Calu3 (cell line): ENCODE measurements at regions not wholly inside any gene's neighbourhood (a gene's known extent, or its start where the extent isn't known, plus 50 kb on each side); places are given as distances from the start of the nearest gene placed in this dataset.

ENCODE experiments used
- BruUV-seq: library from RNA; stranded (reverse); fragments of 400-500 nt; replicated peaks from 2 replicates; lab custom pipeline; 2021; lab: Mats Ljungman, UMichigan
- CTCF ChIA-PET: fragments of 300-600 bp; sonication (Branson Sonifier 250); formaldehyde crosslinking; loops from one replicate; lab custom pipeline; 2022; ENCODE audit warnings: antibody characterized with exemption; lab: Charles Lee
- DNase-seq: peaks from one replicate; pipeline ENCODE4 v3.0.0; 2022
- H3K27ac Mint-ChIP-seq: one replicate; pipeline ENCODE4 v1.8.0; 2022; ENCODE audit warnings: mixed read lengths; ENCODE audit not compliant: unreplicated experiment
- H3K27me3 Mint-ChIP-seq: one replicate; pipeline ENCODE4 v1.8.0; 2022; ENCODE audit warnings: mixed read lengths; ENCODE audit not compliant: unreplicated experiment
- H3K36me3 Mint-ChIP-seq: one replicate; pipeline ENCODE4 v1.8.0; 2022; ENCODE audit warnings: mild to moderate bottlenecking, moderate library complexity, mixed read lengths; ENCODE audit not compliant: insufficient read depth, unreplicated experiment
- H3K4me1 Mint-ChIP-seq: one replicate; pipeline ENCODE4 v1.8.0; 2022; ENCODE audit warnings: mild to moderate bottlenecking, low read depth, mixed read lengths; ENCODE audit not compliant: unreplicated experiment
- H3K4me3 Mint-ChIP-seq: one replicate; pipeline ENCODE4 v1.8.0; 2022; ENCODE audit warnings: mild to moderate bottlenecking, low read depth, moderate library complexity, mixed read lengths; ENCODE audit not compliant: unreplicated experiment
- H3K9me3 Mint-ChIP-seq: one replicate; pipeline ENCODE4 v1.8.0; 2022; ENCODE audit warnings: low read depth, mixed read lengths; ENCODE audit not compliant: unreplicated experiment
- intact Hi-C: fragments of 100-400 bp; cut with micrococcal nuclease; formaldehyde crosslinking; loops from one replicate; pipeline ENCODE4 v1.10.0; 2022; ENCODE audit not compliant: unreplicated experiment
- TF ChIP-seq, protein P1 (sequence below): fragments of 200-600 bp; IDR thresholded peaks from one replicate; pipeline ENCODE4 v1.8.0; 2022; ENCODE audit warnings: antibody characterized with exemption; ENCODE audit not compliant: unreplicated experiment

DNA sequence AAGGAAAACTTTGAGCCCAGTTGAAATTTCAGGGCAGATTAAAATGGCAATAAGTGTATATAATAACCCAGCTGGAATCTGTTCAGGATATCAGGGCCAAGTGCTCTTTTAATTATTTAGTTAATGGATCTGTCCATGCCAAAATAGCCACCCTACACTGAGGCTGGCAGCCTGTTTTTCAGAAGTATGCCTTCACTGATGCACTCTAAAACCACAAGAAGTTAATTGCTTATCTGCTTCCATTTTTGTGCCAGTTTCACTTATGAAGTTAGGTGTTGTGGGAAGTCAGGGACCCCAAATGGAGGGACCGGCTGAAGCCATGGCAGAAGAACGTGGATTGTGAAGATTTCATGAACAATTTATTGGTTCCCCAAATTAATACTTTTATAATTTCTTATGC, 960.3 kb downstream of the C4orf33 start:
- DNase-seq: no peak
- Mint-ChIP-seq H3K4me1 (no peaks in the 10 kb centered on the region), H3K9me3 (peaks cover 3% of the 10 kb centered on the region), H3K27ac (no peak overlapping the region), H3K4me3 (no peak overlapping the region), H3K27me3 (no peaks in the 10 kb centered on the region), H3K36me3 (no peaks in the 10 kb centered on the region)
- intact Hi-C loops: no loop called here
- TF ChIP-seq, protein P1, sequence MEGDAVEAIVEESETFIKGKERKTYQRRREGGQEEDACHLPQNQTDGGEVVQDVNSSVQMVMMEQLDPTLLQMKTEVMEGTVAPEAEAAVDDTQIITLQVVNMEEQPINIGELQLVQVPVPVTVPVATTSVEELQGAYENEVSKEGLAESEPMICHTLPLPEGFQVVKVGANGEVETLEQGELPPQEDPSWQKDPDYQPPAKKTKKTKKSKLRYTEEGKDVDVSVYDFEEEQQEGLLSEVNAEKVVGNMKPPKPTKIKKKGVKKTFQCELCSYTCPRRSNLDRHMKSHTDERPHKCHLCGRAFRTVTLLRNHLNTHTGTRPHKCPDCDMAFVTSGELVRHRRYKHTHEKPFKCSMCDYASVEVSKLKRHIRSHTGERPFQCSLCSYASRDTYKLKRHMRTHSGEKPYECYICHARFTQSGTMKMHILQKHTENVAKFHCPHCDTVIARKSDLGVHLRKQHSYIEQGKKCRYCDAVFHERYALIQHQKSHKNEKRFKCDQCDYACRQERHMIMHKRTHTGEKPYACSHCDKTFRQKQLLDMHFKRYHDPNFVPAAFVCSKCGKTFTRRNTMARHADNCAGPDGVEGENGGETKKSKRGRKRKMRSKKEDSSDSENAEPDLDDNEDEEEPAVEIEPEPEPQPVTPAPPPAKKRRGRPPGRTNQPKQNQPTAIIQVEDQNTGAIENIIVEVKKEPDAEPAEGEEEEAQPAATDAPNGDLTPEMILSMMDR: no peak
- no TSS peak for BruUV-seq
- CTCF ChIA-PET: no interaction called here

DNA sequence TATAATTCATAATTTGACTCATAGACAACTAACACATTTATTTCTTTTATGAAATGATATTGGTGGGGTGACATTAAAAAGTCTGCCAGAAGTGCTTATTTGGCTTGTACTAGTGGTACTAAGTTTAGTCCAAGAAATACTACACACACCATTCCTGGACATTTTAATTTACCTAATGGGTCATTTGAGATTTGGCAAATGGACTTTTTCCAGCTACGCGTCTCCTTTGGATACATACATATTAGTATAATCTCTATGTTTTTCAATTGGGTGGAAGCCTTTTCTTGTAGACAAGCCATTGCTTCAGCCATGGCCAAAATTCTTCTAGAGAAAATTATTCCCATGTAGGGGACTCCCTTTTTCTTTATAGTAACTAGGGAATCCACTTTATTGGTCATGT, 968.5 kb downstream of the C4orf33 start:
- CTCF ChIA-PET: no interaction called here
- no peak overlapping the region for H3K4me3 Mint-ChIP-seq
- BruUV-seq: no TSS peak
- no peaks in the 10 kb centered on the region for H3K27me3 Mint-ChIP-seq
- TF ChIP-seq, protein P1: no peak
- intact Hi-C loops: no loop called here
- H3K36me3 Mint-ChIP-seq: no peaks in the 10 kb centered on the region
- H3K4me1 Mint-ChIP-seq: no peaks in the 10 kb centered on the region
- no peak for DNase-seq
- H3K27ac Mint-ChIP-seq: no peak overlapping the region
- H3K9me3 Mint-ChIP-seq: no peaks in the 10 kb centered on the region

DNA sequence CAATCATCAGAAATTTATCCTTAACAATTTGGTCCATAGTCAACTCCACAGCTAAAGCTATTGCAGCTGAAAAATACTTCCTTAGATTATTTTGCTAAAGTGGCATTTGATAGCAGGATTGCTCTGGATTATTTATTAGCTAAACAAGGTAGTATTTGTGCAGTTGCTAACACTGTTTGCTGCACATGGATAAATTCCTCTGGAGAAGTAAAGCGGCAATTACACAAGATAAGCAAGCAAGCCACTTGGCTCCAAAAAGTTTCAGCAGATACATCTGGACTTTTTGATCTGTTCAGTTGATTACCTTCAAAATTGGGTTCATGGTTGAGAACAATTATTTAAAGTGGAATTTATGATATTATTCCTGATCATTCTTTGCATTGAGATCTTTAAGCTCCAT, 971.5 kb downstream of the C4orf33 start:
- H3K9me3 Mint-ChIP-seq: no peaks in the 10 kb centered on the region
- CTCF ChIA-PET: no interaction called here
- peaks cover 3% of the 10 kb centered on the region for H3K4me1 Mint-ChIP-seq
- DNase-seq: no peak
- TF ChIP-seq, protein P1: no peak
- H3K36me3 Mint-ChIP-seq: no peaks in the 10 kb centered on the region
- intact Hi-C loops: no loop called here
- no TSS peak for BruUV-seq
- H3K27ac Mint-ChIP-seq: no peak overlapping the region
- no peaks in the 10 kb centered on the region for H3K27me3 Mint-ChIP-seq
- no peak overlapping the region for H3K4me3 Mint-ChIP-seq

DNA sequence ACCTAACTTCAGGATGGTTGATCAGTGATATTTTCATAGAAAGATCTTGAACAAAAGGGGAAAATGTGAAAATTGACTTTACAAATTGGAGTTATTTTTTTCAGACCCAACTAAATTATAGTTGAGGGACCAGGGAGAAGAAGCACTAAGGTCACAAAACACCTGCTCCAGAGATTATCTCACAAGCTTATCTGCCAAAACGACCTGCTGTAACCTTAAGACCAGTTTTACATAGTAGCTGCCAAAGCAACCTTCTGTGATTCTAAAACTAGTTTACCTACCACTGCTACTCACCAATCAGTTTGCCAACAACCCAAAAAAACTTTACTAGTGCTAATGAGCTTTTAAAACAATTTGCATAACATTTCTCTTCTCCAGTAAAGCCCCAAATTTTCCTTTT, 972.1 kb downstream of the C4orf33 start:
- intact Hi-C loops: no loop called here
- Mint-ChIP-seq H3K4me1 (peaks cover 10% of the 10 kb centered on the region), H3K4me3 (no peak overlapping the region), H3K27me3 (no peaks in the 10 kb centered on the region), H3K36me3 (no peaks in the 10 kb centered on the region), H3K9me3 (no peaks in the 10 kb centered on the region), H3K27ac (no peak overlapping the region)
- CTCF ChIA-PET: no interaction called here
- BruUV-seq: no TSS peak
- TF ChIP-seq, protein P1: no peak
- DNase-seq: no peak
